GM06990 (cell line): ENCODE measurements at regions not wholly inside any gene's neighbourhood (a gene's known extent, or its start where the extent isn't known, plus 50 kb on each side); places are given as distances from the start of the nearest gene placed in this dataset.

Experiments used
- DNase-seq: peaks from one replicate; pipeline ENCODE4 v3.0.0-alpha.2; 2011; ENCODE audit not compliant: insufficient read length; ENCODE audit errors: extremely low read depth
- H3K27me3 ChIP-seq: replicated peaks from 2 replicates; pipeline ENCODE4 v1.6.0; 2011; ENCODE audit warnings: low read length; ENCODE audit not compliant: control insufficient read depth, insufficient read depth
- H3K36me3 ChIP-seq: 2 replicates; pipeline ENCODE4 v1.5.1; 2011; ENCODE audit warnings: low read length; ENCODE audit not compliant: control insufficient read depth, insufficient read depth
- H3K4me3 ChIP-seq: replicated peaks from 2 replicates; pipeline ENCODE4 v1.5.1; 2011; ENCODE audit warnings: low read depth, mild to moderate bottlenecking, control low read depth, low read length
- TF ChIP-seq, protein P1 (sequence below): IDR thresholded peaks from 2 replicates; pipeline ENCODE4 v1.5.1; 2011; ENCODE audit warnings: low read length, control low read depth, mild to moderate bottlenecking, inconsistent platforms; ENCODE audit not compliant: insufficient read depth, poor library complexity, severe bottlenecking

DNA sequence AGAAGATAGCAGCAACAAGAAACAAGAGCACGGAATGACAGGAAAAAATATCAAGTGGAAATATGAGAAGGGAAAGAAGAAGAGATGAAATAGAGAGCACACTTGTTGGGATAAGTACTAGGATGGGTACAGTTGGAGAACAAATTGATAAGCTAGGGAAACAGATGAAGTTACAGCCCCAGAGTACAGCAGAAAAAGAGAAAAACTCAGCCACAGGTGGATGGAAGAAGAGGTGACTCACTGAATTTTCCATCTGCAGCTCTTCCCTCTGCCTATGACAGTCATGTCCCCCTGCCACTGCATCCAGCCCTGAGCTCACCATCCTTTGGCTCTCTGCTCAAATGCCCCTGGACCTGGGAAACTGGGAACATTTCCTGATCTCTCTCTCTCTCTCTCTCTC is 209.0 kb downstream of the BCOR start:
- DNase-seq, result no peak
- Histone ChIP-seq H3K4me3 (no peak overlapping the region), H3K36me3 (no peaks in the 10 kb centered on the region), H3K27me3 (no peaks in the 10 kb centered on the region)
- TF ChIP-seq, protein P1, sequence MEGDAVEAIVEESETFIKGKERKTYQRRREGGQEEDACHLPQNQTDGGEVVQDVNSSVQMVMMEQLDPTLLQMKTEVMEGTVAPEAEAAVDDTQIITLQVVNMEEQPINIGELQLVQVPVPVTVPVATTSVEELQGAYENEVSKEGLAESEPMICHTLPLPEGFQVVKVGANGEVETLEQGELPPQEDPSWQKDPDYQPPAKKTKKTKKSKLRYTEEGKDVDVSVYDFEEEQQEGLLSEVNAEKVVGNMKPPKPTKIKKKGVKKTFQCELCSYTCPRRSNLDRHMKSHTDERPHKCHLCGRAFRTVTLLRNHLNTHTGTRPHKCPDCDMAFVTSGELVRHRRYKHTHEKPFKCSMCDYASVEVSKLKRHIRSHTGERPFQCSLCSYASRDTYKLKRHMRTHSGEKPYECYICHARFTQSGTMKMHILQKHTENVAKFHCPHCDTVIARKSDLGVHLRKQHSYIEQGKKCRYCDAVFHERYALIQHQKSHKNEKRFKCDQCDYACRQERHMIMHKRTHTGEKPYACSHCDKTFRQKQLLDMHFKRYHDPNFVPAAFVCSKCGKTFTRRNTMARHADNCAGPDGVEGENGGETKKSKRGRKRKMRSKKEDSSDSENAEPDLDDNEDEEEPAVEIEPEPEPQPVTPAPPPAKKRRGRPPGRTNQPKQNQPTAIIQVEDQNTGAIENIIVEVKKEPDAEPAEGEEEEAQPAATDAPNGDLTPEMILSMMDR, result no peak

DNA sequence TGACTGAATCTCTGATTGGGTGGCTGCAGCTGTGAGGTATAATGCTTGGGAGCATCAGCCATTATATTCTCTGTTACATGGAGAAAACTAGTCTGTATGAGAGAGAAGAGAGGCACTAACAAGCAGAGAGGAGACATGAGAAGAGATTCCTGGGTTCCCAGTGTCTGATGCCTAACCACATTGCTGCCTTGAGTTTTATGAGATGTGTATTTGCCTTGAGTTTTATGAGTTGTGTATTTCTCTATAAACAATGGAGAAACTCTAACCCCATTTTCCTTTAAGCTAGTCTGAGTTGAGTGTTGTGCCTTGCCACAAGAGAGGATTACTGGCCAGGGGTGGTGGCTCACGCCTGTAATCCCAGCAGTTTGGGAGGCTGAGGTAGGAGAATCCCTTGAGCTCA is 208.1 kb downstream of the BCOR start:
- Histone ChIP-seq H3K36me3 (no peaks in the 10 kb centered on the region), H3K4me3 (no peak overlapping the region), H3K27me3 (no peaks in the 10 kb centered on the region)
- TF ChIP-seq, protein P1, result no peak
- no peak for DNase-seq

DNA sequence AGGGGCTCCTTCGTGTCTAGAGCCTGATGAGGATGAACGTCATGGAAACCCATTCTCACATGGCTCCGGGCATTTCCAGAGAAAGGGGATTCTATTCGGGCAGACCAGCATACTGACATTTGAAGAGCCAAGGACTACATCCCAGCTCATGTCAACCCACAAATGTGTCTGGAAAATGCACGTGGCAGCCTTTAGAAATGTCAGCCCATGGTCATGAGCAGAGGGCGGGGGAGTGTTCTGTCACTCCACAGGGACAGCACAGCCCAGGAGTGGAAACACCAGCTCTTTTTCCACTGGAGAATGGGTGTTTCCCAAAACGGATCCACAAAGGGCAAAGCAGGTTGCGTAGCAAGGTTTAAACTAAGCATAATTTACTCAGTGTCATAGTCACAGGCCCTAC is 207.0 kb downstream of the BCOR start:
- no peak overlapping the region for H3K4me3 ChIP-seq
- no peaks in the 10 kb centered on the region for H3K36me3 ChIP-seq
- no peaks in the 10 kb centered on the region for H3K27me3 ChIP-seq
- TF ChIP-seq, protein P1, result no peak
- DNase-seq, result no peak

DNA sequence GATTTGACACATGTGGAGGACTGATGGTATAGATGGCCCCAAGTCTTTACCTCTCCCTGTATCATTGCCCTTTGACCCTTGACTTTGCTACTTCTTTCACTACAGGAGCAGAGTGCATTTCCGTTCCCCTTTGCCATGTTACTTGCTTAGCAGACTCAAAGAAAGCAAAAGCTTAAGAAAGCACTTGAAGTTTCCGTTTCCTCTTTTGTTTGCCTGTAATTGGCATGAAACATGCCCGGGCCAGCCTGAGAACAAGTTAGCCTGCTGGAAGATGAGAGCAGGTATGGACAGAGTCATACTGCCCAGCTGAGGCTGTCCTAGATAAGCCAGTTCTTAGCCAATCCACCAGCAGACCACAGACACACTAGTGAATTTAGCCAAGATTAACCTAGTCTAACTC is 206.0 kb downstream of the BCOR start:
- H3K36me3 ChIP-seq, result no peaks in the 10 kb centered on the region
- TF ChIP-seq, protein P1, result no peak
- DNase-seq, result peak; percentile 37
- H3K4me3 ChIP-seq, result no peak overlapping the region
- no peaks in the 10 kb centered on the region for H3K27me3 ChIP-seq

DNA sequence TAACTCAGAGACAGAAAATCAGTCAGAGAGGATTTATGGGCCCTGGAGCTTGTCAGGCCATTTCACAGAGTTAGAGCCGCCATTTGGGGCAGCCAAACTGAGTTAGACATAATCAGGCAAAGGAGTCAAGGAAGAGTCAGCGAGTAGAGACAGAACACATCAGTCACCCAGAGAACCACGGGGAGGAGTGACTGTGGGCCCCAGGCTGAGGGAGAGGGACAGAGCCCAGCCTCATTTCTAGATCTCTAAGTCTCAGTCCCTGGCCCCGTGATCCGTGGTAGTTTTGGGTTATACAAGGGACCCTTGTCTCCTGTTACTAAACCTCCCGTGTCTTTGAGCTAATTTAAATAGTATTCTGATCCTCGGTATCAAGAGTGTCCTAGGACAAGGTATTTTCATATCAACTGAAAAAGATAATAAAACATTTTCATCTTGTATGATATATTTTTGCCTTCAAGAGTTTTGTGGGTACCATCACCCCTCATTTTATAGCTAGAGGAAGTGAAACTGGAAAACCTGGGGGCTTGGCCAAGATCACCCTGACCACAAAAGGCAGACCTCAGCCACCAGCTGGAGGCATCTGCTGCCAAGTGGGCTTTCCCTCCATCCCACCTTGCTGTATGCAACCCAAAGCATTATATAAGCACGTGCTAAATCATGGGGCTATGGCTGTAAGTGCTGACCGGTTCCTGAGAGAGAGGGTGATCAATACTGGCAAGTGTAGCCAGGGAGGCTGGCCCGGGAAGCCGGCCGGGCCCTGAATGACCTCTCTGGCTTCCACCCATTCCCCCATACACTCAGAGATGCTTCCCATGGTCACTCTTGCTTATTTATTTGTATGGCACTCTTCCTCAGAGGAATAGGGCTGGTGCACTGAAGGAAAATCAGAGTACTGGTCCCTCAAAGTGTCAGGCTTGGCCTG is 204.1 kb downstream of the BCOR start:
- no peaks in the 10 kb centered on the region for H3K36me3 ChIP-seq
- H3K27me3 ChIP-seq, result no peaks in the 10 kb centered on the region
- peak; percentile 29 for DNase-seq
- no peak overlapping the region for H3K4me3 ChIP-seq
- TF ChIP-seq, protein P1, result no peak
